ENCODE measurements at regions not wholly inside any gene's neighbourhood (a gene's known extent, or its start where the extent isn't known, plus 50 kb on each side); places are given as distances from the start of the nearest gene placed in this dataset.

DNA sequence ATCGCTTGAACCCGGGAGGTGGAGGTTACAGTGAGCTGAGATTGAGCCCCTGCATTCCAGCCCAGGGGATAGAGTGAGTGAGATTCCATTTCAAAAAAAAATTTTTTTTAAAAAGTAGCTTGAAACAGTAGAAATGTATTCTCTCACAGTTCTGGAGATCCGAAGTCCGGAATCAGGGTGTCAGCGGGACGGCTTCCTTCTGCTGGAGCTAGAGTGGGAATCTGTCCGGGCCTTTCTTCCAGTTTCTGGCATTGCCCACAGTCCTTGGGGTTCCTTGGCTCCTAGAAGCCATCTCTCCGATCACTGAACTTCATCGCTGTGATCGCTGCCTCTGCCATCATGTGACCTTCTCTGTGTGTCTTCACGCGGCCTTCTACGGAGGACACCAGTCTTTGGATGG is 181.2 kb upstream of the CIBAR2 start:
- FAIRE-seq: no peak
- no peak for TF ChIP-seq POLR2A (IDR thresholded peaks at IDR 0.05; ENCODE audit: low read depth, low read length)
- no peak for DNase-seq (ENCODE audit: insufficient read length, low spot score)

DNA sequence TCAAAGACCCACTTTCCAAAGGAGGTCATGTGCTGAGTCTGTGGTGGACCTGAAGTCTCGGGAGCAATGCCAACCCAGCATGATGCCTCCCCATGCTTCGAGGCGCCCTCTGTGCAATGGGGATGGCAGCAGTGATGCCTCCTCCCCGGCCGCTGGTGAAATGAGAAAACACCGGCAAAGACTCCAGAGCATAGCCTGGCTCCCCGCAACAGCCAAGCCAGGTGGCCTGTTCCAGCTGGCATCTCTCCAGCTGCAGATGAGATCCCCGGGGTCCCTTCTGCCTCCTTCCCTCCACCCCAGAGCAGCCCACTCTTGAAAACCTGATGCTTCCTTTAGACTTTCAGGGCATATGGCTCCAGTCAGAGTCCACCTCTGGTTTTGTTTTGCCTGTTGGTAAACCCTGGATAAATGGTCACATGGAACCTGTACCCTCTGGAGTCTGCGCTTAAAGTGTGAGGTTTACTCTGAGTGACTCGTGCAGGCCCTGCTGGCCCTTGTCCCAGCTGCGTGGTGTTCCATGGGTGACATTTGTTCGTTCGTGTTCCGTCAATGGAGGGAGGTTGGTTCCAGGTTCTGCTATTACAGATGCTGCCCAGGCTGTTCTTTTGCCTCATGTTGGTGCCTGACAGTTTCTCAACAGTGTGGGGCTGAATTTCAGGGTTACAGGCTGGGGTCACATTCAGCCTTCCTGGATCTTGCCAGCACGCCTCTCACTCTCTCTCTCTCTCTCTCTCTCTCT is 181.8 kb upstream of the CIBAR2 start:
- DNase-seq (ENCODE audit: insufficient read length, low spot score) (no peak), FAIRE-seq (no peak)
- TF ChIP-seq POLR2A (IDR thresholded peaks at IDR 0.05; ENCODE audit: low read depth, low read length): no peak

DNA sequence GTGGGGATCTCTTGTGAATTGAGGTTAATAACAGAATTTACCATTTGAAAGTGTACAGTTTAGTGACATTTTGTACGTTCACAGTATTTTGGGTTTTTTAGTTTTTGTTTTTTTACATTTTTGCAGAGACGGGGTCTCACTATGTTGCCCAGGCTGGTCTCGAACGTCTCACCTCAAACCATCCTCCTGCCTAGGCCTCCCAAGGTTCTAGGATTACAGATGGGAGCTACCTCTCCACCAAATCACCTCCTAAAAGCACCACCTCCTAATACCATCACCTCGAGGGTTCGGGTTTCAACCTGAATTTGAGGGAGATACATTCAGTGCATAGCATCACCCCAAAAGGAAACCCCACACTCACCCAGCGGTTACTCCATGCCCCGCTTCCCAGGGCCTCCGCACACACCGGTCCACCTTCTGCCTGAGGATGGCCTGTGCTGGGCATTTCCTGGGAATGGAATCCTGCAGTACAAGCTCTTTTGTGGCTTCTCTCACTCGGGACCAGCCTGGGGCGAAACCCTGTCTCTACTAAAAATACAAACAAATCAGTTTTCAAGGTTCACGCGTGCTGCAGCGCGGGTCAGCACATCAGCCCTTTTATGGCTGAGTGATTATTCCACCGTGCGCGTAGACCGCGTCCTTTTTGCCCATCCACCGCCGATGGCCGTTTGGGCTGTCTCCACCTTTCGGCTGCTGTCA is 182.7 kb upstream of the CIBAR2 start:
- no peak for FAIRE-seq

DNA sequence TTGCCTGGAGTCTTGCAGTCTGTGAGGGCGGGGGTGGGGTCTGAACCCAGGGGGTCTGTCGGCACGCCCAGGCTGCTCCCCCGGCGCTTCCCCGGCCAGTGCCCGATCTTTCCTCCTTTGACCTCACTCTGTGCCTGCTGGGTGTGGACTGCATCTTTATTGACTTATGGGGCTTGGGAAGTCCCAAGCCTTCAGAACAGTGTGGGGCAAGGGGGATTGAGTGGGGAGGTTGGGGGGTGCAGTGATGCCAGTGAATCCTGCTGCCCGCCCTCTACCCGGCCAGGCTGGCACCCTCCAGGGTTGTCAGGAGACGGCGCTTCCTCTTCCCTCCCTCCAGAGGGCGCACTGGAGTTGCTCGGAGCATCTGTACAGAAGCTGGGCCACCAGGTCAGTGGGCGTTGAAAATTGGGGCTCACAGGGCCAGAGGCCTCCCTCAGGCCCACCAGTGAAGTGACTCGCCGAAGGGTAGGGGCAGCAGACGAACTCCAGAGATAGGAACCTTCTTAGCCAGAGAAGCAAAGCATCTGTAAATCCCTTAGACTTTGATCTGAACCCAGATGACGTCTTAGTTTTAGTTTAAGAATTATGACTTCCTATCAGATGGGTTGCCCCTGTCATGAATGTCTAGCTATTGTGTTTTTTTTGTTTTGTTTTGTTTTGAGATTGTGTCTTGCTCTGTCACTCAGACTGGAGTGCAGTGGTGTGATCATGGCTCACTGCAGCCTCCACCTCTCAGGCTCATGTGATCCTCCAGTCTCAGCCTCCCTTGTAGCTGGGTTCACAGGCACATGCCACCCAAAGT is 184.8 kb upstream of the CIBAR2 start:
- FAIRE-seq: no peak
- DNase-seq (ENCODE audit: insufficient read length, low spot score): peak; percentile 82
- TF ChIP-seq POLR2A (IDR thresholded peaks at IDR 0.05; ENCODE audit: low read depth, low read length): no peak

More for the DNA sequence above, 182.7 kb upstream of the CIBAR2 start:
- DNase-seq (ENCODE audit: insufficient read length, low spot score): no peak
- no peak for TF ChIP-seq POLR2A (IDR thresholded peaks at IDR 0.05; ENCODE audit: low read depth, low read length)

DNA sequence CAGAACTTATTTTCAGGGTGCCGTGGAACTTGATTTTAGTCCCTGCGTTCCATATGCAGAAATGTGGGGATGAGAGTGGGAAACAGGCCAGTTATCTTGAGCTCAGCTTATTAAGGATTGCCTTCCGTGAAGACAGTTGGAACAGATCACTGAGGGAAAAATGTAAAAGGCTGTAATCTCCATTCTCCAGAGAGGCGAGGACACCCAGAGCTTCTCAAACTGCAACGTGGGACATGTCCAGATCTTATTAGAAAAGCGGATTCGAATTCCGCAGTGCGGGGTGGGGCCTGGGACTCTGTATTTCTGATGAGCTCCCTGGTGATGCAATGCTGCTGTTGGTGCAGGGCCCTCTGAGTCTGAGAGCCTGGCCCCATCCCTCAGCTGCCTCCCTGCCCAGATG is 185.6 kb upstream of the CIBAR2 start:
- FAIRE-seq: no peak
- DNase-seq (ENCODE audit: insufficient read length, low spot score): no peak
- TF ChIP-seq POLR2A (IDR thresholded peaks at IDR 0.05; ENCODE audit: low read depth, low read length): no peak

DNA sequence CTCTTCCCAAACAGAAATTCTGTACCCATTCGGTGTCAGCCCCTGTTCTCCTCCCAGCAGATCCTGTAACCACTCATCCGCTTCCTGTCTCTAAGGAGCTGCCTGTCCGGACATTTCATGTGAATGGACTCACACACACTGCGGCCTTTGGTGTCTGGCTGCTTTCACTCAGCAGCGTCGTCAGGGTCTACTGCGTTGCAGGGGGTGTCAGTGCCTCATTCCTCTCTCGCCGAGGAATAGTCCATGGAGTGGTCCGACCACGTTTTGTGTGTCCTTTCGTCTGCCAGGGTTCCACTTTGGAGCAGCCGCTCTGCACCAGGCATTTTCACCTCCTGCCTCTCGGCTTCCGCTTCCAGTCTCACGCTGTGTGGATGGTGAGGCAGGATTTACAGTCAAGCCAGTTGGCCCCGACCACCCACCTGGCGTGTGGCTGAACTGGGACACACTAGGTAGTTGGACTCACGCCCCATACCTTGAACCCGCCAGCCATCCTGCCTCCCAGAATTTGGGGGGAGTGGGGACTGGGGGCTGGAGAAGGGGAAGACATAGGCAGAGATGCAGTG is 188.2 kb upstream of the CIBAR2 start:
- no peak for FAIRE-seq
- no peak for DNase-seq (ENCODE audit: insufficient read length, low spot score)

DNA sequence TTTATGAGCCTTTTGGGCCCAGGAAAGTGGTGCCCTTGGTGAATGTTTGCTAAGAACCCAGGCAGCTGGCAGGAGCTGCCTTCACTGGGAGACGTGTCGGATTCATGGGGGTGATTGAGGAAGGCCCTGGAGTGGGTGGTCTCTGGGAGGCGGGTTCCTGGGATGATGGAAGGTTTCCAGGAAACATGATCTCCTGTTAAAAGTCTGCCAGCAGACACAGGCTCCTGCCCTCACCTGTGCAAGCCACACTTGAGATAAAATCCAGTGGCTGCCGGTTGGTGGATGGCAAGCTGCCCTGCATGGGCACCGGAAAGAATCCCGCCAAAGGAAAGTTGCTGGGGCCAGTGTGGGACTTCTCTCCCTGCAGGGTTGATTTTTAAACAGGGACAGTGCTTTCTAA is 189.0 kb upstream of the CIBAR2 start:
- DNase-seq (ENCODE audit: insufficient read length, low spot score): no peak
- TF ChIP-seq POLR2A (IDR thresholded peaks at IDR 0.05; ENCODE audit: low read depth, low read length): no peak
- no peak for FAIRE-seq

More for the DNA sequence above, 188.2 kb upstream of the CIBAR2 start:
- TF ChIP-seq POLR2A (IDR thresholded peaks at IDR 0.05; ENCODE audit: low read depth, low read length): no peak

DNA sequence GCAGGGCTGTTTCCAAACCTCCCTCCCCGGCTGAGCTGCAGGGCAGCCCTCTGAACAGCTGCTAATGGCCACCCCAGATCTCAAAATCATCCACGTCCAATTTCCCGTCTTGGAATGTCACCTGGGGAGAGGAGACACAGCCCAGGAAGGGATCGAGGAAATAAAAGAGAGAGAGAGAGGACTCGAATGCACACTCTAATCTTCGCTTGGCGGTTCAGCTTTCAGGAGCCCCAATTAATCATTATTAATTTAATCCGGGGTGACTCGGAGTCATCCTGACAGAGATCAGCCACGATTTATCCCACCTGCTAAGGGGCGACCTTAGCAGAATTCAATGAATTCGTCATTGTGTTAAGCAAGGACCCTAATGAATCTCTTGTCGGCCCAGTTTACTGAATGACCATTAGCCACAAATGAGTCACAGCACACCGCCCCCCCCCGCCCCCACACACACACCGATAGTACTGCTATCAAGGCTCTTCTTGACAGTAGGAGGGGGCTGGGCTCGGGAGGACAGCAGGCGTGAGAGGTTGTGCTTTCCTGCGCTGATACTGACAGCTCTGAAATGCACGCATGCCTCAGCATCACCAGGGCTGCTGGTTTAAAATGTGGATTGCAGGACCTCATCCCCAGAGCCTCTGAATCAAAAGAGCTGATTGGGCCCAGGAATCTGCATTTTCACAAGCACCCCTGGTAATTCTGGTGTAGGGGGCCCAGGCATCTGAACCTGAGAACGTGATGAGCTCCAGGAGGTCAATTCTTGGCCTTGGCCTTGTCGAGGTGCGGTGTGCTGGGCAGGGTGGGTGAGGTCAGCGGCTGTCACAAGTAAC is 190.0 kb upstream of the CIBAR2 start:
- no peak for TF ChIP-seq POLR2A (IDR thresholded peaks at IDR 0.05; ENCODE audit: low read depth, low read length)
- peak; percentile 48 for DNase-seq (ENCODE audit: insufficient read length, low spot score)
- no peak for FAIRE-seq

DNA sequence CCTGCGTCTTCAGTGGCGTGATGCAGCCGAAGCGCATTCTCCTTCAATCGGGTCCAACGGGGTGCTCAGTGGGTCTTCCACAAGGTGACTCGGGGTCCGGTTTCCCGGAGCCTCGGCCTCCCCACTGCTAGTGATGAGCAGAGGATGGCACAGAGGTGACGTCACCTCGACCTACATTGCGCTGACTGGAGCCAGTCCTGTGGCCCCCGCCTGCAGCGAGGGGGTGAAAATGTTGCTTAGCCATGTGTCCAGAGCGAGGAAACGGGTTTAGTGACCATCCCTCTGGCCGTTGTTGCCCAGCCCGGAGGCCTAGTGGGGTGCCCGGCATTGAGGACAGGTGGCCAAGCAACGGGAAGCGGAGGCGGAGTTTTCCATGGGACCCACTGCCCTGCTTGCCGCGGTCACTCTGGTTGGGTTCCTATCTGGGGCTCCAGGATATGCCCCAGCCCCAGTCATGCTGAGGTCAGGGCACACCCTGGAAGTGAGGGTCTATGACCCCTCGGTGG is 190.6 kb upstream of the CIBAR2 start:
- FAIRE-seq: no peak
- no peak for TF ChIP-seq POLR2A (IDR thresholded peaks at IDR 0.05; ENCODE audit: low read depth, low read length)
- DNase-seq (ENCODE audit: insufficient read length, low spot score): no peak

DNA sequence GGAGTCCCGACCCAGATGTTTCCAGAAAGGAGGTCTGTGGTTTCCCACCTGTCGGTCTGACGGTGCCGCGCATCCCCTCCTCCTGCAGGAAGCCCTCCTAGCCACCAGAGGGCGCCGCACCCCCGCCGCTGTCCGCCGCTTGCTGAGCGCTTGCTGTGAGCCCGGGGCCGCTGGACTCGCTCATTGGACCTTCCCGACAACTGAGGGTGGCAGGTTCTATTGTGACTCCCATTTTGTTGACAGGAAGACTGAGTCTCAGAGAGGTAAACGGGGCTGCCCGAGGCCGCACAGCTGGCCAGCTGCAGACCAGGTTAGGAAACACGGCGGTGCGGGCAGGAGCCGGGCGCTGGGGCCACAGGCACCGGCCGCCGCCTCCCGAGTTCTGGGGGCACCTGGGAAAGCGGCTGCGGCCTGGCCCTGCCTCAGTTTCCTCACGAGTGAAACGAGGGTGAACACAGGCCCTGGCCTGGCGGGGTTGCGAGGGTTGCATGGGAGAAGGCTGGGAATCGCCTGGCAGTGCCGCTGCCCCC is 191.1 kb upstream of the CIBAR2 start:
- DNase-seq (ENCODE audit: insufficient read length, low spot score) (no peak), FAIRE-seq (no peak)

DNA sequence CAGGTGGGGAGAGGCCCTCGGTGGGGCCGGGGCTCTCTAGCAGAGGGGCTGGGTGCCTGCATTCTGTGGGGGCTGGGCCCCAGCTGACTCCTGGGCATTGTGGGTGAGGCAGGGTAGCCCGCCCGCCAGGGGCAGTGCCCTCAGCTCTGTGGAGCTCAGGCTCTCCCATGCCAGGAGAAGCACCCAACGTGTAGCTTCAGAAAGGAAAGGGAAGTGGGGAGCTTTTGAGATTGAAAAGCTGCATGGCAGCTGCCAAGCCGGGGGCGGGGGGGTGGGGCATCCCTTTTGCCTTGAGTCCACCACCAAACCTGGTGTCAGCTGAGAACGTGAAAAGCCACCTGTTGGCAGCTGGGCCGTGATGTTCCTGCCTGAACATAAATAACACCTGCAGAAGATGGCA is 192.1 kb upstream of the CIBAR2 start:
- no peak for FAIRE-seq
- DNase-seq (ENCODE audit: insufficient read length, low spot score): no peak
- no peak for TF ChIP-seq POLR2A (IDR thresholded peaks at IDR 0.05; ENCODE audit: low read depth, low read length)

More for the DNA sequence above, 191.1 kb upstream of the CIBAR2 start:
- no peak for TF ChIP-seq POLR2A (IDR thresholded peaks at IDR 0.05; ENCODE audit: low read depth, low read length)

DNA sequence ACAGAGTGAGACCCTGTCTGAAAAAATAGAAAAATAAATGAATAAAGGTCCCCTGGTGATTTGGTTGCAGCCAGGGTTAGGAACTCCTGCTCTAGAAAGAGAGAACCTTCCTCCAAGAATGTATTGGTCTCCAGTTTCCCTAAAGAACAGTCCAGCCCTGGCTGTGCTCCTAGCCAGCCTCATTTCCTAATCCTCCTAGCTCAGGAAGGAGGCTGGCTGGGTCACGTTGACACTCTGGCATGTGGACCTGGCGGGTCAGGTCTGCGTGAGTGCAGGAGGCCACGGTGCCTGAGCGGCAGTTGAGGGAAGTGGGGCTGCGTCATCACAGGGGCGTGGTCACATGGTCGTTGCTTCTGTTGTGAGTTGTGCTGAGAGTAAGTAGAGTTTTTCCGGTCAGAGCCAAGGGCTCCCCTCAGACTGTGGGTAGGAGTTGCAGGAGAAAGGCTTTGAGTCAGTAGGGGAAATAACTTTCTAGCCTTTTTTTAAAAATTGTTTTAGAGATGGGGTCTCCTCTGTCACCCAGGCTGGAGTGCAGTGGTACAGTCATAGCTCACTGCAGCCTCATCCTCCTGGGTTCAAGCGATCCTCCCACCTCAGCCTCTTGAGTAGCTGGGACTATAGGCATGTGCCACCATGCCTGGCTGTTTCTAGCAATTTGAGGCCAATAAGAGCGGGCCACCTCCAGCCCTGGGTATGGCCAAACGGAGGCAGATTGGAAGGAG is 194.0 kb upstream of the CIBAR2 start:
- DNase-seq (ENCODE audit: insufficient read length, low spot score) (peak; percentile 80), FAIRE-seq (no peak)
- no peak for TF ChIP-seq POLR2A (IDR thresholded peaks at IDR 0.05; ENCODE audit: low read depth, low read length)
